ENCODE measurements at regions not wholly inside any gene's neighbourhood (a gene's known extent, or its start where the extent isn't known, plus 50 kb on each side); places are given as distances from the start of the nearest gene placed in this dataset.

DNA sequence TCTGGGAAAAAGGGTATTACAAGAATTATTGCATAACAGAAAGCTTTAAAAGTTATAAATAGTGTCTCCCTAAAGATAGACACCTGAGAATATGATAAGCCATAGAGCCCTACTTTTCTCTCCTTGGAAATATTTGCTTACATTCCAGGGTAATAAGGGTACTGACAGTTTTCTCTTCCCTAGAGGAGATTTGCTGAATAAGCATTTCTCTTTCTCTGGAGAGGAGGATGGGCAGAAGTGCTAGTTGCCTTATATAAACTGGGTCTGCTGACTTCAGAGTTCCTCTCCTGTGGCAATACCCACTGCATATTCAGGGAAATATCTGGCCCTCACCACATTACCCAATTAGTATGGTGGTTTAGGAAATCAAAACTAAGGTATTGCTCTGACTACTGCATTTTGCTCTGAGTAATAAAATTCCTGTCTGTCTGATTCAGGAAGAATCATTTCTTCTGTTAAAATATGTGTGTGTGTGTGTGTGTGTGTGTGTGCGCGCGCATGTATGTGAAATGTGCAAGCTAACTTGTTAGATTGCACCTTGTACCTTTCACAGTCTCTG is 1391.3 kb downstream of the DSC3 start:
- Histone ChIP-seq H3K9me3 (peaks cover 14% of the 10 kb centered on the region), H3K4me3 (no peak overlapping the region), H3K36me3 (ENCODE audit: low read depth) (no peaks in the 10 kb centered on the region), H3K4me1 (ENCODE audit: low read depth) (no peaks in the 10 kb centered on the region)
- intact Hi-C loops (cut with DNase I, micrococcal nuclease) = no loop called here
- no peak for ATAC-seq
- no peak for DNase-seq
- no peak for TF ChIP-seq CTCF (IDR thresholded peaks at IDR 0.05)

DNA sequence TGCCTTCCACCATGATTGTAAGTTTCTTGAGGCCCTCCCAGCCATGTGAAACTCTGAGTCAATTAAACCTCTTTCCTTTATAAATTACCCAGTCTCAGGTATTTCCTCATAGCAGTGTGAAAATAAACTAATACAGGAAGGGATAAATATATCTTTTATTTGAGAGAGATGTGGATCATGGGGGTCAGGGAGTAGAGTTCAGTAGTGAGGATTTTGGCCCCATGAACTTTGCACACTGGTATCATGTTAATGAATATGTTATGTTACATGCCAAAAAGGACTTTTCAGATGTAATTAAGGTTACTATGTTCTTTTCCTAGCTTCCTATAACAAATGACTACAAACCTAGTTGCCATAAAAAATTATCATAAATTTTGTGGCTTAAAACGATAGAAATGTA is 1393.7 kb downstream of the DSC3 start:
- no peak for ATAC-seq
- no peak for DNase-seq
- Histone ChIP-seq H3K9me3 (peaks cover 10% of the 10 kb centered on the region), H3K36me3 (ENCODE audit: low read depth) (no peaks in the 10 kb centered on the region), H3K4me1 (ENCODE audit: low read depth) (no peaks in the 10 kb centered on the region), H3K4me3 (no peak overlapping the region)
- intact Hi-C loops (cut with DNase I, micrococcal nuclease) = no loop called here
- no peak for TF ChIP-seq CTCF (IDR thresholded peaks at IDR 0.05)

DNA sequence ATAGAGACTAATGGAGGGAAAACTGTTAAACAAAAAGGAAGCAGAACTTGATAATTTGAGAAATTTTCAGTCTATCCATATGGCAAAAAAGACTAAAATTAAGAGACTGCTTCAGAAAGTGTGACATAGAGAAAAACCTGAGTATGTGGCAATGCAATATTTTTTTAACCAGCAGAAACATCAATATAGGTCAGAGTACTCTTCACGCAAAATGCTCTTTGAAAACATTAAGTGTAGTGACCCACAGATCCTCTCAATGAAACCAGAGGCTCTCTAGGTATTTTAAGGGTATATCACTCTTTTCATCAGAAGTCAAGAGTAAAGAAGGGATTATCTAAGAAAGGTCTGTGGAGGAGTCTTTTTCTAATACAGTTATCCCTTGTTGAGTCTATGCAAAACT is 1394.8 kb downstream of the DSC3 start:
- Histone ChIP-seq H3K4me1 (ENCODE audit: low read depth) (no peaks in the 10 kb centered on the region), H3K4me3 (no peak overlapping the region), H3K9me3 (peaks cover 11% of the 10 kb centered on the region), H3K36me3 (ENCODE audit: low read depth) (no peaks in the 10 kb centered on the region)
- intact Hi-C loops (cut with DNase I, micrococcal nuclease) = no loop called here
- DNase-seq (no peak), ATAC-seq (no peak)
- no peak for TF ChIP-seq CTCF (IDR thresholded peaks at IDR 0.05)

DNA sequence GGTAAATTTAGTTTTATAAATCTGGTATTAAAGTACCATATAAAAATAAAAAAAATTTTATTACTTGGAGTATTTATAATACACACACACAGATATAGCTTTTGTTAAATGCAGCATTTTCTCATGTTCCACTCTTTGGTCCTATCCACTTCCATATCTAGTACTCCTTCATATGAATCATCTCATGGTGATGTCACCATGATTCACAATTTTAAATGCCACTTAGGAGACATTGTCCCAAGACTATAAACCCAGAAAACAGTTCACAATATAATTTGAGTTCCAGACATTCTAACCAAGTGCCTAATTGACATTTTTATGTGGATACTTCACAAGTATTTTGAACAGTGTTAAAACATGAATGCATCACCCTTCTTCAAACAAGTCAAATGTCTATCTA is 1398.3 kb downstream of the DSC3 start:
- ATAC-seq = no peak
- Histone ChIP-seq H3K4me1 (ENCODE audit: low read depth) (no peaks in the 10 kb centered on the region), H3K36me3 (ENCODE audit: low read depth) (no peaks in the 10 kb centered on the region), H3K9me3 (peaks cover 12% of the 10 kb centered on the region), H3K4me3 (no peak overlapping the region)
- intact Hi-C loops (cut with DNase I, micrococcal nuclease) = no loop called here
- no peak for DNase-seq
- no peak for TF ChIP-seq CTCF (IDR thresholded peaks at IDR 0.05)

DNA sequence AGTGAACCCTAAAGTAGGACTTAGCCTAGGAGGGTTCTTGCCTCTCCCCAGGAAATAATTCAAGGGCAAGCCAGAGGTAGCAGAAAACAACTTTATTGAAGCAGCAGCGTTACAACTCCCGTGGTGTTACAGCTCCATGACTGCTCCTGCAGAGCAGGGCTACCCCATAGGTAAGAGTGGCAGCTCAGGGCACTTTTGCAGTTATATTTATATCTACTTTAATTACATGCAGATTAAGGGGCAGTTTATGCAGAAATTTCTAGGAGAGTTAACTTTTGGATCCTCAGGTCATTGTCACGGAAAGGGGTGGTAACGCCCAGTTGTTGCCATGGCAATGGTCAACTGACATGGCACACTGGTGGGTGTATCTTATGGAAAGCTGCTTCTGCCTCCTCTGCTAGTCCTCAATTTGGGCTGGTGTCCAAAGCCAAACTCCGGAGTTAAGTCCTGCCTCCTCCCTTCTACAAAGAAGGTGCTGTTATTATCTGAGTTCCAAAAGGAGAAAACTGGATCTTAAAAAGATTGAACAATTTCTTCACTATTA is 1413.0 kb downstream of the DSC3 start:
- TF ChIP-seq CTCF (IDR thresholded peaks at IDR 0.05) = no peak
- Histone ChIP-seq H3K36me3 (ENCODE audit: low read depth) (no peaks in the 10 kb centered on the region), H3K9me3 (peaks cover 13% of the 10 kb centered on the region), H3K4me3 (no peak overlapping the region), H3K4me1 (ENCODE audit: low read depth) (no peaks in the 10 kb centered on the region)
- intact Hi-C loops (cut with DNase I, micrococcal nuclease) = no loop called here
- DNase-seq = no peak
- ATAC-seq = no peak

DNA sequence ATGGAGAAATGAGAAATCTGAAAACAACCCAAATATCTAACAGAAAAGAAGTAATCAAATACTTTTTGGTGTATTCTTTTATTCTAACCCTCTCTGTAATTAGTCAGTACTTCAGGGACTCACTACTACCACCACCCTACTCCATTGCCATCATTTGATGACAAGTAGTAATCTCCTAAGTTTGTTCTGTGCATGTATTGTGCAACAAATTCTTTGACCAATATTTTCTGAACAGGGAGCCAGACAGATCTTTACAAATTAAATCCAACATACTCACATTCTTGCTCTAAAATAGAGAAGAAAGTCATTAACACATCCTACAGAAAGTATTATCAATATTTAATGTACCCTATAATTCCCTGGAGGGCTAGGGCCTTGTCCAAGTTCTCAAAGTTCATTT is 1416.4 kb downstream of the DSC3 start:
- H3K4me1 ChIP-seq (ENCODE audit: low read depth) = no peaks in the 10 kb centered on the region
- no peak for TF ChIP-seq CTCF (IDR thresholded peaks at IDR 0.05)
- no peak for ATAC-seq

More for the DNA sequence above, 1416.4 kb downstream of the DSC3 start:
- Histone ChIP-seq H3K4me3 (no peak overlapping the region), H3K36me3 (ENCODE audit: low read depth) (no peaks in the 10 kb centered on the region), H3K9me3 (peaks cover 19% of the 10 kb centered on the region)
- no peak for DNase-seq
- intact Hi-C loops (cut with DNase I, micrococcal nuclease) = no loop called here

All from mucosa of descending colon (tissue), 3 donors.